ENCODE measurements at regions not wholly inside any gene's neighbourhood (a gene's known extent, or its start where the extent isn't known, plus 50 kb on each side); places are given as distances from the start of the nearest gene placed in this dataset.

- no peaks in the 10 kb centered on the region for H3K9me1 ChIP-seq (replicated peaks; ENCODE audit: control insufficient read depth, extremely low read depth, insufficient read depth, low read length)
- POLR2A ChIA-PET = no interaction called here
Measured at GRCh38 chr20:23215344-23215995, 129.3 kb upstream of the CD93 start.

More at GRCh38 chr20:23215344-23215995, 129.3 kb upstream of the CD93 start:
- no peaks in the 10 kb centered on the region for H3K4me1 ChIP-seq (ENCODE audit: control insufficient read depth, extremely low read depth, insufficient read depth, low read length)
- no peak overlapping the region for H3K4me2 ChIP-seq (ENCODE audit: insufficient read depth, low read length)
- no peak overlapping the region for H2AFZ ChIP-seq (ENCODE audit: low read depth, low read length)
- H3K27me3 ChIP-seq (ENCODE audit: control insufficient read depth in 2 of 2, insufficient read depth in 2 of 2, low read length in 2 of 2) = peaks cover 0 to 11% of the 10 kb centered on the region in 2 experiments
- no peaks in the 10 kb centered on the region for H3K9me3 ChIP-seq (replicated peaks; ENCODE audit: control insufficient read depth, insufficient read depth, low read length)
- no TSS peak for BruUV-seq (replicated peaks)
- intact Hi-C loops (cut with micrococcal nuclease) (no loop called here), dilution Hi-C loops (cut with MboI; ENCODE audit: extremely low pct_ligation_motif_present, low sequenced_read_pairs) (no loop called here)
- no peaks in the 10 kb centered on the region for H4K20me1 ChIP-seq (replicated peaks; ENCODE audit: control insufficient read depth, extremely low read depth, insufficient read depth, low read length)
- CTCF ChIA-PET = interaction anchor here (0.8 to 1.0 kb wide), 2 partner anchors 20 to 43 kb away, joined by 3 read pairs; no protein-coding TSS in a partner anchor
- DNase-seq (ENCODE audit: low read depth, low spot score) (no peak), FAIRE-seq (no peak)
- no peaks in the 10 kb centered on the region for H3K79me2 ChIP-seq (ENCODE audit: control insufficient read depth, insufficient read depth, low read length)
- no peaks in the 10 kb centered on the region for H3K36me3 ChIP-seq (ENCODE audit: control insufficient read depth in 2 of 2, extremely low read depth in 1 of 2, insufficient read depth in 2 of 2, low read length in 2 of 2)
- H3K9ac ChIP-seq (replicated peaks; ENCODE audit: extremely low read depth, insufficient read depth, low read length) = no peak overlapping the region
- no peak overlapping the region for H3K4me3 ChIP-seq (replicated peaks in 1 of 3; ENCODE audit: insufficient read depth in 1 of 3, low read depth in 1 of 3, low read length in 3 of 3)
- no peak overlapping the region for H3K27ac ChIP-seq (ENCODE audit: insufficient read depth, low read depth, low read length)
- TF ChIP-seq, protein P1, sequence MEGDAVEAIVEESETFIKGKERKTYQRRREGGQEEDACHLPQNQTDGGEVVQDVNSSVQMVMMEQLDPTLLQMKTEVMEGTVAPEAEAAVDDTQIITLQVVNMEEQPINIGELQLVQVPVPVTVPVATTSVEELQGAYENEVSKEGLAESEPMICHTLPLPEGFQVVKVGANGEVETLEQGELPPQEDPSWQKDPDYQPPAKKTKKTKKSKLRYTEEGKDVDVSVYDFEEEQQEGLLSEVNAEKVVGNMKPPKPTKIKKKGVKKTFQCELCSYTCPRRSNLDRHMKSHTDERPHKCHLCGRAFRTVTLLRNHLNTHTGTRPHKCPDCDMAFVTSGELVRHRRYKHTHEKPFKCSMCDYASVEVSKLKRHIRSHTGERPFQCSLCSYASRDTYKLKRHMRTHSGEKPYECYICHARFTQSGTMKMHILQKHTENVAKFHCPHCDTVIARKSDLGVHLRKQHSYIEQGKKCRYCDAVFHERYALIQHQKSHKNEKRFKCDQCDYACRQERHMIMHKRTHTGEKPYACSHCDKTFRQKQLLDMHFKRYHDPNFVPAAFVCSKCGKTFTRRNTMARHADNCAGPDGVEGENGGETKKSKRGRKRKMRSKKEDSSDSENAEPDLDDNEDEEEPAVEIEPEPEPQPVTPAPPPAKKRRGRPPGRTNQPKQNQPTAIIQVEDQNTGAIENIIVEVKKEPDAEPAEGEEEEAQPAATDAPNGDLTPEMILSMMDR (IDR thresholded peaks at IDR 0.05; ENCODE audit: extremely low read depth in 1 of 2, insufficient read depth in 1 of 2, low read depth in 1 of 2, low read length in 2 of 2) = no peak
- TF ChIP-seq POLR2AphosphoS5 (IDR thresholded peaks at IDR 0.05; ENCODE audit: insufficient read depth, low read depth, low read length) (no peak), JUN (IDR thresholded peaks at IDR 0.05; ENCODE audit: borderline replicate concordance, insufficient read depth, insufficient read length, low read depth) (no peak), EZH2 (IDR thresholded peaks at IDR 0.05; ENCODE audit: borderline replicate concordance, low read depth, low read length, severe bottlenecking) (no peak), MYC (IDR thresholded peaks at IDR 0.05; ENCODE audit: low read depth, low read length) (no peak), POLR2A (IDR thresholded peaks at IDR 0.05; ENCODE audit: low read depth, low read length) (no peak), FOS (IDR thresholded peaks at IDR 0.05; ENCODE audit: borderline replicate concordance, insufficient read depth, low read length) (no peak), GATA2 (IDR thresholded peaks at IDR 0.05; ENCODE audit: insufficient read depth, insufficient read length, low read depth, low read length) (no peak), MAX (IDR thresholded peaks at IDR 0.05; ENCODE audit: insufficient read depth, insufficient read length) (no peak)

Data from endothelial cell of umbilical vein (primary cell).